ENCODE measurements at regions not wholly inside any gene's neighbourhood (a gene's known extent, or its start where the extent isn't known, plus 50 kb on each side); places are given as distances from the start of the nearest gene placed in this dataset.

GRCh38 chr4:18859468-18859867, 837.9 kb upstream of the LCORL start:
- TF ChIP-seq SIN3A (IDR thresholded peaks at IDR 0.05; ENCODE audit: borderline replicate concordance, insufficient read depth, low read length) (no peak), POLR2AphosphoS5 (IDR thresholded peaks at IDR 0.05; ENCODE audit: low read depth, low read length) (no peak), TAF1 (IDR thresholded peaks at IDR 0.05; ENCODE audit: borderline replicate concordance, insufficient read depth, low read length) (no peak), FOXP2 (optimal IDR thresholded peaks at IDR 0.05; ENCODE audit: borderline replicate concordance, extremely low read depth, extremely low read length, insufficient read depth) (no peak)
- TF ChIP-seq, protein P1, sequence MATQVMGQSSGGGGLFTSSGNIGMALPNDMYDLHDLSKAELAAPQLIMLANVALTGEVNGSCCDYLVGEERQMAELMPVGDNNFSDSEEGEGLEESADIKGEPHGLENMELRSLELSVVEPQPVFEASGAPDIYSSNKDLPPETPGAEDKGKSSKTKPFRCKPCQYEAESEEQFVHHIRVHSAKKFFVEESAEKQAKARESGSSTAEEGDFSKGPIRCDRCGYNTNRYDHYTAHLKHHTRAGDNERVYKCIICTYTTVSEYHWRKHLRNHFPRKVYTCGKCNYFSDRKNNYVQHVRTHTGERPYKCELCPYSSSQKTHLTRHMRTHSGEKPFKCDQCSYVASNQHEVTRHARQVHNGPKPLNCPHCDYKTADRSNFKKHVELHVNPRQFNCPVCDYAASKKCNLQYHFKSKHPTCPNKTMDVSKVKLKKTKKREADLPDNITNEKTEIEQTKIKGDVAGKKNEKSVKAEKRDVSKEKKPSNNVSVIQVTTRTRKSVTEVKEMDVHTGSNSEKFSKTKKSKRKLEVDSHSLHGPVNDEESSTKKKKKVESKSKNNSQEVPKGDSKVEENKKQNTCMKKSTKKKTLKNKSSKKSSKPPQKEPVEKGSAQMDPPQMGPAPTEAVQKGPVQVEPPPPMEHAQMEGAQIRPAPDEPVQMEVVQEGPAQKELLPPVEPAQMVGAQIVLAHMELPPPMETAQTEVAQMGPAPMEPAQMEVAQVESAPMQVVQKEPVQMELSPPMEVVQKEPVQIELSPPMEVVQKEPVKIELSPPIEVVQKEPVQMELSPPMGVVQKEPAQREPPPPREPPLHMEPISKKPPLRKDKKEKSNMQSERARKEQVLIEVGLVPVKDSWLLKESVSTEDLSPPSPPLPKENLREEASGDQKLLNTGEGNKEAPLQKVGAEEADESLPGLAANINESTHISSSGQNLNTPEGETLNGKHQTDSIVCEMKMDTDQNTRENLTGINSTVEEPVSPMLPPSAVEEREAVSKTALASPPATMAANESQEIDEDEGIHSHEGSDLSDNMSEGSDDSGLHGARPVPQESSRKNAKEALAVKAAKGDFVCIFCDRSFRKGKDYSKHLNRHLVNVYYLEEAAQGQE (IDR thresholded peaks at IDR 0.05; ENCODE audit: insufficient read depth in 1 of 2, low read depth in 2 of 2, low read length in 2 of 2) = no peak

DNA sequence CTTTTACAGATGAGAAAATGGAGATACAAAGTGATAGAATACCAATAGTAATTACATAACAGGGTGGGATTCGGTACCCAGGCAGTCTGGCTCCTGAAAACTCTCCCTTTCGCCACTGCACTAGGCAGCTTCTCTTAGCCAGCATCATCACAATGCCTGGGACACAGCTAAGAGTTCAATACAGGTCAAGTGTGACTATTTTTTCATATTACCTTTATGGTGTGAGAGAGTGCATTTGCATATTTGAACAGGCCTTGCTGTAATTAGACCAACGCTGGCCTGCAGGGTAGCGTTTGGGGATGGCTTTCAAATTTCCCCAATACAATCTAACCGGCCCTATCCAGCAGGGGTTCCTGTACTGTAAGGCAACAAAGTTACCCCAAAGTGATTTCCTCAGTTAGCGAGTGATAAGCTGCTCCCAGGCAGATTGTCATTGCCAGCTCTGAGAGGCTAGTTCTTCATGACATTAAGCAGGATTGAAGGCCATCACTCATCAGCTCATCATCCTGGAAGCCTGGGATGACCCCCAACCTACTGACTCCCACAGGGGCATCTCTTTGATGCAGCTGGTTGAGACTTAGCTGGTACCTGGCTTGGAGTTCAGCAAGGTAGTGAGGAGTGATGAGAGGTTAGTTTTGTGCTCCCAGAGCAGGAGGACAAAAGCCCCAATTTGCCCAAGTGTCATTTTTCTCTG, 836.8 kb upstream of the LCORL start:
- no peak for TF ChIP-seq TAF1 (IDR thresholded peaks at IDR 0.05; ENCODE audit: borderline replicate concordance, insufficient read depth, low read length)

DNA sequence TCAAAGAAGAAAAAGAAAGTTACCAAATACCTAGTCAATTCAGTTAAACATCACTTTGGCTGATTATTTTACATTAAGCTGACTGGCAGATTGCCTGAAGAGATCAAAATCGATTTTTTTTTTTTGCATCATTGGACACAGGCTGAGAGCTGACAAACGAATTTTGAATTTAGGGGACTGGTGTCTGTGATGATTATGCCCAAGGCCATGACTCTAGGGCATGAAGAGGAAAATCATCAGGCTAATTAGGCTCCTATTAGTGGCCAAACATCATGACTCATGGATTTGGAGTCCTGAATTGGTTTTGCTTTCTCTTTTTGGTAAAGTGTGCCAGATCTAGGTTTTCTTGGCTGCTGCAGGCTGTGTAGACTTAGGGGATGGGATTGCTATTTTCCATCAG, 829.3 kb upstream of the LCORL start:
- TF ChIP-seq, protein P1 (IDR thresholded peaks at IDR 0.05; ENCODE audit: insufficient read depth in 1 of 2, low read depth in 2 of 2, low read length in 2 of 2) = no peak
- no peak for TF ChIP-seq TAF1 (IDR thresholded peaks at IDR 0.05; ENCODE audit: borderline replicate concordance, insufficient read depth, low read length)
- TF ChIP-seq SIN3A (IDR thresholded peaks at IDR 0.05; ENCODE audit: borderline replicate concordance, insufficient read depth, low read length) = no peak
- TF ChIP-seq FOXP2 (optimal IDR thresholded peaks at IDR 0.05; ENCODE audit: borderline replicate concordance, extremely low read depth, extremely low read length, insufficient read depth) = no peak
- no peak for TF ChIP-seq POLR2AphosphoS5 (IDR thresholded peaks at IDR 0.05; ENCODE audit: low read depth, low read length)

- TF ChIP-seq SIN3A (IDR thresholded peaks at IDR 0.05; ENCODE audit: borderline replicate concordance, insufficient read depth, low read length) (no peak), POLR2AphosphoS5 (IDR thresholded peaks at IDR 0.05; ENCODE audit: low read depth, low read length) (no peak), TAF1 (IDR thresholded peaks at IDR 0.05; ENCODE audit: borderline replicate concordance, insufficient read depth, low read length) (no peak), FOXP2 (optimal IDR thresholded peaks at IDR 0.05; ENCODE audit: borderline replicate concordance, extremely low read depth, extremely low read length, insufficient read depth) (no peak)
- TF ChIP-seq, protein P1 (IDR thresholded peaks at IDR 0.05; ENCODE audit: insufficient read depth in 1 of 2, low read depth in 2 of 2, low read length in 2 of 2) = no peak
Observed at GRCh38 chr4:18847249-18847890, 825.8 kb upstream of the LCORL start.

GRCh38 chr4:18846313-18846712, 824.8 kb upstream of the LCORL start:
- TF ChIP-seq, protein P1 (IDR thresholded peaks at IDR 0.05; ENCODE audit: insufficient read depth in 1 of 2, low read depth in 2 of 2, low read length in 2 of 2) = no peak
- no peak for TF ChIP-seq TAF1 (IDR thresholded peaks at IDR 0.05; ENCODE audit: borderline replicate concordance, insufficient read depth, low read length)
- TF ChIP-seq POLR2AphosphoS5 (IDR thresholded peaks at IDR 0.05; ENCODE audit: low read depth, low read length) = no peak
- no peak for TF ChIP-seq FOXP2 (optimal IDR thresholded peaks at IDR 0.05; ENCODE audit: borderline replicate concordance, extremely low read depth, extremely low read length, insufficient read depth)
- TF ChIP-seq SIN3A (IDR thresholded peaks at IDR 0.05; ENCODE audit: borderline replicate concordance, insufficient read depth, low read length) = no peak

Data from PFSK-1 (cell line).